ENCODE measurements at regions not wholly inside any gene's neighbourhood (a gene's known extent, or its start where the extent isn't known, plus 50 kb on each side); places are given as distances from the start of the nearest gene placed in this dataset.

GRCh38 chr20:22920898-22921297 lies 114.2 kb upstream of the SSTR4 start:
- no peak for TF ChIP-seq EZH2 (IDR thresholded peaks at IDR 0.05; ENCODE audit: borderline replicate concordance, insufficient read depth, low read depth, low read length, poor library complexity, severe bottlenecking)
- TF ChIP-seq, protein P1, sequence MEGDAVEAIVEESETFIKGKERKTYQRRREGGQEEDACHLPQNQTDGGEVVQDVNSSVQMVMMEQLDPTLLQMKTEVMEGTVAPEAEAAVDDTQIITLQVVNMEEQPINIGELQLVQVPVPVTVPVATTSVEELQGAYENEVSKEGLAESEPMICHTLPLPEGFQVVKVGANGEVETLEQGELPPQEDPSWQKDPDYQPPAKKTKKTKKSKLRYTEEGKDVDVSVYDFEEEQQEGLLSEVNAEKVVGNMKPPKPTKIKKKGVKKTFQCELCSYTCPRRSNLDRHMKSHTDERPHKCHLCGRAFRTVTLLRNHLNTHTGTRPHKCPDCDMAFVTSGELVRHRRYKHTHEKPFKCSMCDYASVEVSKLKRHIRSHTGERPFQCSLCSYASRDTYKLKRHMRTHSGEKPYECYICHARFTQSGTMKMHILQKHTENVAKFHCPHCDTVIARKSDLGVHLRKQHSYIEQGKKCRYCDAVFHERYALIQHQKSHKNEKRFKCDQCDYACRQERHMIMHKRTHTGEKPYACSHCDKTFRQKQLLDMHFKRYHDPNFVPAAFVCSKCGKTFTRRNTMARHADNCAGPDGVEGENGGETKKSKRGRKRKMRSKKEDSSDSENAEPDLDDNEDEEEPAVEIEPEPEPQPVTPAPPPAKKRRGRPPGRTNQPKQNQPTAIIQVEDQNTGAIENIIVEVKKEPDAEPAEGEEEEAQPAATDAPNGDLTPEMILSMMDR (IDR thresholded peaks at IDR 0.05) = no peak
